KG1 (cell line): ENCODE measurements at regions not wholly inside any gene's neighbourhood (a gene's known extent, or its start where the extent isn't known, plus 50 kb on each side); places are given as distances from the start of the nearest gene placed in this dataset.
"Not testable (repeated sequence)": the region's sequence is repeated elsewhere in the genome, so short reads cannot be mapped to it uniquely, and the experiment has no call there.

Source experiments
- DNase-seq: peaks from one replicate; lab custom pipeline; 2025; lab: John Stamatoyannopoulos, UW

DNA sequence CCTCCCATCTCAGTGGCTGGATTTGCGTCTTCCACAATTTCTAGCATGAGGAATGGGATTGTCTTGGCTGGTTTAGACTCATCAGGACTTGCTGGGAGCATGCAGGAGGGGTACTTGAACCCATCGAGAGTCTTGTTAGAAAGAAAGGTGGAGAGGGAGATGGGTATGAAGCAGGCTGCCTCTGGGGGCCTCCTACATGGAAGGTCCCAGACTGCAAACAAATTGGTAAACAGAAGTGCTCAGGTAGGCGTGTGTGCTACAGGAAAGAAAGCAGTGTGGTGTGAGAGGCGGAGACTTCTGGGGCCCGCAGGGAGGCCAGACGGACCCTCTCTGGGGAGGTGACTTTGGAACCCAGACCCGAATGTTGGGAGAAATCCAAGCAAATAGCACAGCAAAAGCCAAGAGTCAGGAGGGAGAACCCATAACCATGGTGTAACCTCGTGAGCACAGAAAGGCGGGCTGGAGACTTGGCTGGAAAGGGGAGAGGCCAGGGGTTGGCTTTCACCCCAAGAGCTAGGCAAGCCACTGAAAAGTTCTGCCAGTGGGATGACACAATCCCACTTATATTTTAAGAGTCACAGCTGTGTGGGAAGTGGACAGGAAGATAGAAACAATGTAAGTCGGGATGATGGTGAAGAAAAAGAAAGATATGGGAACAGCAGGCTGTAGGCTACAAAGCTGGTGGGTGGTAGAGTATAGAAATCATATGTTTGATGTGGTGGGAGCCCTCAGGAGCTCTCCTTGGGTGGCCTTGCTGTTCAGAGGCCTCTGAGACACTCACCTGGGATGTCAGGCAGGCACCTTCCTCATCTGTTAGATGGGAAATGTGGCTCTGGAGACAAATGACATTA, 130.1 kb upstream of the PRR20G start:
- no peak for DNase-seq

DNA sequence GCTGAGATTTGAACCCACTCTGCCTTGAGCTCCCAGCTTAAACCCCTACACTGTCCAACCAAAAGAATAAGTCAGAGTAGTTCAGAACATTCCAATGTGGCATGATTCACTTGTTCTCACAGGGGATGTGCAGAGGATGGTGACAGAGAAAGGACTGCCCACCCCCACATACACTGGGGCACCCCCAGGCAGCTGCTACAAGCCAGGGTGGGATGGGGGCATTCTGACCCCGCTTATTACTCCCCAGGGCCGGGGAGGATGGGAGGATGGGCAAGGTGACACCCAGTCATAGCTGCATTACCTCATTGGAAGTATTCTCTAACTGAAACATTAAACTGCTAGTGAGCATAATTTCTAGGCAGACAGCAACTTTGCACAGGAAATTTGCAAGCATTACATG, 126.0 kb upstream of the PRR20G start:
- DNase-seq, result no peak

GRCh38 chr3:127413318-127413673, 125.5 kb upstream of the PRR20G start:
- no peak for DNase-seq

DNA sequence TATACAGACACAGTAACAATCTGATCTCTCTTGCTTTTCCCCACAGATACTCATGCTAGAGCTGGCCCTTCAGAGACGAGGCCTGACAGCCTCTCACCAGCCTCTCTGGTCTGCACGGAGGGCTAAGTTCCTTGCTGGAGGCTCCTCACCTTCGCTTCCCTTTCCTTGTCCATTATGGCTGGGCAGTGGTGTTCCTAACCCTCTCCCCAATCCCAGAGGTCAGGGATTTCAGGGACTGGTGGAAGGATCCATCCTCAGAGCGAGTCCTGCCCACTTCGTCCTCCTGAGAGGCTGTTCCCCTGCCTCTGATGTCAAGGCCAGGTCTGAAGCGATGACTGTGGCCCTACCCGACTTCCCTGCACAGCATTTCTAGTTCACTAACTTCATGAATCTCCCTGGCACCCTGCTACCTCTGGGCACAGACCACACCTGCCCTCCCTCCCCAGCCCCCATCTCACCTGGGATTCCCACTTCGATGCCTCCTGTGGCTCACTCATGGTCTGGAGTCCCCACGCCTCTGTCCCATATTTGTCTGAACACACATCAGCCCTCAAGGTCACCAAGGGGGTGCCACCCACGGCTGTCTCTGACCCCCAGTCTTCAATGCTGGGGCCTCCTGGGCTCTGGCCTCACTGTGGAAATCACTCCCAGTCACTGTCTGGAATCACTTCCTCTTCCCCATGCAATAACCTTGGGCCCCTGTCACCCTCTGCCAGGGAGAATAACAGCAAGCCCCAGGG, 124.9 kb upstream of the PRR20G start:
- DNase-seq, result no peak

GRCh38 chr3:127411875-127412274, 124.0 kb upstream of the PRR20G start:
- DNase-seq, result not testable (repeated sequence)

DNA sequence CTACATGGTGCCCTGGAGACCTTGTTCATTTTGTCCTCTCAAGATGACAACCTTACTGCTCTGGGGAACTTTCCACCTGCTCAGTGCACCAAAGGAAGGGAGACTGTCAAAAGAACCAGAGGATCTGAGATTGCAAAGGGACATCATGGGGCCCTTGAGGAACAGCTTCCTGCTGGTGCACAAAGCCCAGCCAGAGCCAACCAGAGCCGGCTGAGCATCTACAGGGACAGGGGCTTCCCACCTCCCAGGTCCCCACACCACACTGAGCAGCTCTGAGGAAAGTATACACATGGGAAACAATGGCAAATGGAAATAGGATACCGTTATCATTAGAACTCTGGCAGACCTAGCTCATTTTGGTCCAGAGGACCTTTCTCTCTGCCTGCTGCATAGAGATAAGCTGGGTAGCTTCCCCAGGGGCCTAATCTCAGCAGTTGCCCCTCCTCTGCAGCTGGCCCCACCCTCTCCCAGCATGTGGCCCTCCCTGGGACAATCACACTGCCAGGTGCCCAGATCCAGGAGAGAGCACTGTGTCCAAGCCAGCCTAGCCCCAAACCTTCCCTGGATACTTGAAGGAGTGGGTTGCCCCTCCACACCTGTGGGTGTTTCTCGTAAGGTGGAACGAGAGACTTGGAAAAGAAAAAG, 123.4 kb upstream of the PRR20G start:
- DNase-seq, result no peak

DNA sequence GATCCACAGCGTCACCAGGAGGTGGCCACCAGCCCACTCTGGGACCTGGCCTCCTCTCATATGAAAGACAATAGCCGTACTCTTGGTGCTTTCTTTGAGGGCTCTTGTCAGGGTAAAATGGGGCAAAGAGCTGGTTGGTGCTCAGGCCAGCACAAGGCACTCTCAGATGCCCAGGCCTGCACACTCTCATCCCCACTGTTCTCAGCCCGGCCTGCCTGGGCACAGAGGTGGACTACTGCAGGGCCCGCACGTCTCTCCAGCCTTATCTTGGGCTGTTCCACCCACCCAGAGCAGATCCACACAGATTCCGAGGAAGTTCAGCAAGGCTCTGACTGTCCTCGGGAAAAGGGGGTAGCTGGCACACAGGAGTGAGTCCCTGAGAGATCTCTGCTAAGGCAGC, 122.8 kb upstream of the PRR20G start:
- DNase-seq, result no peak

- DNase-seq, result no peak
These were observed 122.3 kb upstream of the PRR20G start for GRCh38 chr3:127410137-127410488.

- no peak for DNase-seq
These were observed 121.7 kb upstream of the PRR20G start for GRCh38 chr3:127409421-127410136.

DNA sequence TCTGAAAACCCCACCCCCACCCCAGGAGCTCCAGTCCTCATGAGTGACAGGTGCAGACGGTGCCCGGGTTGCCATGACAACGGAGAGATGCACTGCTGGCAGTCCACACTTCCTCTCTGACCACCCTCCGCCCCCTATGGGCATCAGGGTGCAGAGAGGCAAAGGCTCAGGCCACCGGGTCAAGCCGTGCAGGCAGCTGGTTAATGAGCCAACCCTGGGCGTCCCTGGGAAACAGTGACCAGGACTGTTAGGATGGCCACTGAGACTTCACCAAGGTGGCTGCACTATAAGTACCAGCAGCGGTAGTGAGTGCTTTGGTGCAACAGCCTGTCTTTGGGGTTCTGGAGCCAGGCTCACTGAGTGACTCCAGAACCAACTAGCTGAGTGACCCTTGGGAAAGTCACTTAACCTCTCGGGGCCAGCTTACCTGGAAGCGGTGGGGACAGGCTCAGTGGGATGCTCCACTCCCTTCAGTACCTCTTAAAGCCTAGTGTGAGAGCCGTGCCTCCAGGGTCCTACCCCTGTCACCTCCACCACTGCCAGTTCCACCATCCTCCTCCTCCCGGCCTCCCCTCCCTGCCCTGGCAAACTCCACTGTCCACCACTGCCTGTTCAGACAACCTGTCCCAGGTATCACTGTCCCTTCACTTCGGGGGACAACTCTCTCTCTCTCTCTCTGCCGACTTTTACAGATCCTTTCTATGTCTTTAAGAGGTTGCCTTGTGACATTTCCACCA, 121.0 kb upstream of the PRR20G start:
- DNase-seq, result no peak

DNA sequence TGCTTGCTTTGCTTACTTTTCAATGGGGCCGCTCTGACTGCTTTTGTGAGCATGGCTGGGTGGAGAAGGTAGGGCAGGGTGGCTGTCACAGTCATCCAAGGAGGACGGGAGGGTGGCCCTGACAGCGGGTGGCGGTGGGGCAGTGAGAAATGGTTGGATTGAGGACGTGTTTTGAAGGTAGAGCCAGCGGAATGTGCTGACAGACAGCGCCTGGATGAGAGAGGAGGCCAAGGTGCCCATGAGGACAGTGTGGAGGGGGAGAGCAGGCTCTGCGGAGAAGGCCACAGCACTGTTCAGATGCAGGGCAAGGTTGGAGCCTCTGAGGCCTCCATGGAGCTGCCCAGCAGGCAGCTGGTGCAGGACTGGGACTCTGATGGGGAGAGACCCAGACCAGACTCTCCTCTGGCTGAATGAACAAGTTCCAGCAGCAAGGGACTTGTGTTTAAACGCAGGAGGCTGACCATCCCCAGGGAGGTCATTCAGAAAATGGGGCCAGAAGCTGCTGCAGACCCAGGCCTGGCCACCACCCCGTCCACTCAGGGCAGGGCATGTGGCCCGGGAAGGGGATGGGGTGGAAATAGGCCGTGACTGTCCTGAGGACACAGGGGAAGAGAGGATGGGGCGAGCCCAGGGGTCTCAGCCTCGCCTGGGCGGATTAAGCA, 120.3 kb upstream of the PRR20G start:
- DNase-seq, result no peak

GRCh38 chr3:127407026-127407939, 119.4 kb upstream of the PRR20G start:
- no peak for DNase-seq

- no peak for DNase-seq
These were observed 118.6 kb upstream of the PRR20G start for GRCh38 chr3:127406309-127407025.

DNA sequence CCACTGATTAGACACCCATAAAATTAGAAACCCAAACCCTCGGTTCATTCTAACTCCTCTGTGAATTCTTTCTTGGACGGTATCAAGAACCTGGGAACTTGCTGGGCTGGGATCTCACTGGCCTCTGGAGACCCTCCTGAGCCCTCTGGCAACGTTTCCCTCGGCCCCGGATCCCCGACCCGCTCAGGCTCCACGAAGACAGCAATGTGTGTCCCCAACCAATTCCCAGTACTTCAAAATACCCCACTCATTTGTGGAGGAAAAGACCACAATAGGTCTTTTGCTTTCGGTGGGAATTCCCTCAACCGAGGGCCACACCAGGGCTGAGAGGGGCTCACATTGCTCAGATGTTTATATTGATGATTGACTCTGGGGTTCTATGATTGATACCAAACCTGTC, 117.9 kb upstream of the PRR20G start:
- no peak for DNase-seq

- no peak for DNase-seq
These were observed 117.3 kb upstream of the PRR20G start for GRCh38 chr3:127405010-127405598.

GRCh38 chr3:127404221-127405009, 116.6 kb upstream of the PRR20G start:
- DNase-seq, result no peak

- no peak for DNase-seq
These were observed 115.9 kb upstream of the PRR20G start for GRCh38 chr3:127403795-127404194.

- DNase-seq, result no peak
These were observed 111.3 kb upstream of the PRR20G start for GRCh38 chr3:127399154-127399553.
